HL-60 (cell line): ENCODE measurements at regions not wholly inside any gene's neighbourhood (a gene's known extent, or its start where the extent isn't known, plus 50 kb on each side); places are given as distances from the start of the nearest gene placed in this dataset.

Experiments
- CTCF ChIP-seq: IDR thresholded peaks from one replicate; pipeline ENCODE4 v1.5.1; 2011; ENCODE audit warnings: low read length, control low read depth, inconsistent platforms; ENCODE audit not compliant: insufficient read depth
- GABPA ChIP-seq: IDR thresholded peaks from 2 replicates; pipeline ENCODE4 v1.6.1; 2012; ENCODE audit warnings: low read depth
- POLR2AphosphoS5 ChIP-seq: IDR thresholded peaks from 2 replicates; pipeline ENCODE4 v1.6.1; 2012; ENCODE audit warnings: low read depth
- REST ChIP-seq: IDR thresholded peaks from 2 replicates; pipeline ENCODE4 v1.6.1; 2012; ENCODE audit warnings: low read depth; ENCODE audit not compliant: insufficient replicate concordance
- SPI1 ChIP-seq: IDR thresholded peaks from 2 replicates; pipeline ENCODE4 v1.6.1; 2012; ENCODE audit warnings: low read depth, mild to moderate bottlenecking, borderline replicate concordance

DNA sequence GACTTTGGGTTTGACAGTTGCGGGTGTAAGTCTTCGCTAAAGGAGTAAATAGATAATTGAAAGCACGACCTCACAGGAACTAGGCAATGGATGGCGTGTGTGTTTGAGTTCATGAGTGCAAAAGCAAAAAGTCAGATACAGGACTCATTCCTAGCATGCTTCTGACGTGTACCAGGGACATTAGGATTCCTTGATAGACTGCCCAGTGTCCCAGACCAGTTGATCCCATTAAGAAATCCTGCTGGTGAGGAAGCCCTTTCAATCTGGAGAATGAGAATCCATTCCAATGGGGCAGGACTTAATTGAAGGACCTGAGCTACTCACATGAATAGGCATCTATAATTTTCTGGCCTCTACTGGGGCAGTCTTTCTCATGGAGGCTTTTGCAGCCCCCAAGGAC, 235.4 kb downstream of the RAD51AP2 start:
- TF ChIP-seq CTCF = no peak
- TF ChIP-seq REST = no peak
- no peak for TF ChIP-seq GABPA
- TF ChIP-seq POLR2AphosphoS5 = no peak
- TF ChIP-seq SPI1 = no peak
